IMR-90 (cell line): ENCODE measurements at regions not wholly inside any gene's neighbourhood (a gene's known extent, or its start where the extent isn't known, plus 50 kb on each side); places are given as distances from the start of the nearest gene placed in this dataset.

Experiments used
- CEBPB ChIP-seq: IDR thresholded peaks from 2 replicates; pipeline ENCODE4 v1.6.1; 2012; ENCODE audit warnings: low read depth, low read length, improper control_type of control experiment
- CTCF ChIP-seq: conservative IDR thresholded peaks from 2 replicates; pipeline ENCODE4 v1.5.1; 2012; ENCODE audit warnings: mild to moderate bottlenecking, low read depth, low read length, improper control_type of control experiment
- ELK1 ChIP-seq: fragments of 150-350 bp; IDR thresholded peaks from 2 replicates; pipeline ENCODE4 v1.6.1; 2016; ENCODE audit warnings: low read depth, mild to moderate bottlenecking, low read length, moderate library complexity, borderline replicate concordance
- FOS ChIP-seq: fragments of 150-350 bp; IDR thresholded peaks from 2 replicates; pipeline ENCODE4 v1.6.1; 2016; ENCODE audit warnings: low read depth, low read length
- NFE2L2 ChIP-seq: fragments of 150-350 bp; IDR thresholded peaks from 2 replicates; pipeline ENCODE4 v1.6.1; 2016; ENCODE audit warnings: low read depth, mild to moderate bottlenecking, low read length
- POLR2A ChIP-seq: IDR thresholded peaks from 2 replicates; pipeline ENCODE4 v1.6.1; 2012; ENCODE audit warnings: mild to moderate bottlenecking, low read depth, low read length
- RAD21 ChIP-seq: IDR thresholded peaks from 2 replicates; pipeline ENCODE4 v1.6.1; 2012; ENCODE audit warnings: low read length, improper control_type of control experiment
- RCOR1 ChIP-seq: IDR thresholded peaks from 2 replicates; pipeline ENCODE4 v1.6.1; 2012; ENCODE audit warnings: mild to moderate bottlenecking, low read length, improper control_type of control experiment; ENCODE audit not compliant: insufficient replicate concordance
- RFX5 ChIP-seq: IDR thresholded peaks from 2 replicates; pipeline ENCODE4 v1.8.0; 2012; ENCODE audit warnings: low read depth, mild to moderate bottlenecking, low read length, moderate library complexity
- SMC3 ChIP-seq: fragments of 150-350 bp; IDR thresholded peaks from 2 replicates; pipeline ENCODE4 v1.6.1; 2016; ENCODE audit warnings: low read depth, mild to moderate bottlenecking, antibody characterized with exemption, low read length, moderate library complexity
- USF2 ChIP-seq: fragments of 150-350 bp; IDR thresholded peaks from 2 replicates; pipeline ENCODE4 v1.6.1; 2017; ENCODE audit warnings: mild to moderate bottlenecking, antibody characterized with exemption, low read length, low read depth

- TF ChIP-seq SMC3: no peak
- TF ChIP-seq FOS: no peak
- no peak for TF ChIP-seq CTCF
- TF ChIP-seq POLR2A: no peak
- TF ChIP-seq RAD21: no peak
- no peak for TF ChIP-seq USF2
- TF ChIP-seq ELK1: no peak
- TF ChIP-seq RFX5: no peak
- no peak for TF ChIP-seq CEBPB
- no peak for TF ChIP-seq NFE2L2
- TF ChIP-seq RCOR1: no peak
These were observed 108.4 kb upstream of the PLEKHG1 start for GRCh38 chr6:150491131-150491810.
